ENCODE measurements at regions not wholly inside any gene's neighbourhood (a gene's known extent, or its start where the extent isn't known, plus 50 kb on each side); places are given as distances from the start of the nearest gene placed in this dataset.

GRCh38 chr2:222130855-222131254, 167.9 kb downstream of the PAX3 start:
- TF ChIP-seq CTCF (IDR thresholded peaks at IDR 0.05; ENCODE audit: poor library complexity) (no peak), EZH2 (IDR thresholded peaks at IDR 0.05; ENCODE audit: borderline replicate concordance) (no peak), EZH2phosphoT487 (IDR thresholded peaks at IDR 0.05; ENCODE audit: low read depth, severe bottlenecking, unreplicated experiment) (no peak)
